ENCODE measurements at regions not wholly inside any gene's neighbourhood (a gene's known extent, or its start where the extent isn't known, plus 50 kb on each side); places are given as distances from the start of the nearest gene placed in this dataset.

DNA sequence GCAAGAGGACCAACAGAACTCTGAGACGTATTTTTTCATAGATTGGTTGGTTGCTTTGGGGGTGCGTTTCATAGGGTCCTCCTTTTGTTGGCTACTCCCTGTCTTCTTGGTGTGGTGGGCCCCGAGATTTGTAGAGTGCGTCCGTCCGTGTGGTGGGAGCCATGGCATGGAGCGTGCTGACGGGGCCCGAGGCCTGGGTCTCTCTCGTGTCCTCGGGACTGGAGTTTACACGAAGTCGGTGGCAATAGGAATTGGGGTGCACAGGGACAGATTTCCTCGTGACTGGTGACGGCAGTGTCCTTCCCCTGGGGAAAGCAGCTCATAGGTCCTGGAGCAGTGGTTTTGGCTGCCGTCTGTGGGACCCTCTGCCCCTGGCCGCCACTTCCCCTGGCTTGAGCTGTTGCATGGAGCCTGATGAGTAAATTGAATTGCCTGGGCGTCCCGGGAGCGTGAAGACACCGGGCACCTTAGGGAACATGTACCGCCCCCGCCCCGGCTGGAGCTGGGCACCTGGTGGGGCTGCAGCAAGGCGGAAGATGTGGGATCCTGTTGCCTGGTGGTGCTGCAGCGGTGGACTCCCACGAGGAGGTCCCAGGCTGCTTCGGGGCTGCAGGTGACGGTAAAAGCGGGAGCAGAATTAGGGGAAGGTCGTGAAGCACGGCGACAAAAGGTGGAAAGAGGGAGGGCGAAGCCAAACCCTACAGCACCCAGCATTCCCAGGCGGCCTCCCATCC lies 153.7 kb upstream of the ALG10B start:
- no peak for TF ChIP-seq CTCF (IDR thresholded peaks at IDR 0.05)

DNA sequence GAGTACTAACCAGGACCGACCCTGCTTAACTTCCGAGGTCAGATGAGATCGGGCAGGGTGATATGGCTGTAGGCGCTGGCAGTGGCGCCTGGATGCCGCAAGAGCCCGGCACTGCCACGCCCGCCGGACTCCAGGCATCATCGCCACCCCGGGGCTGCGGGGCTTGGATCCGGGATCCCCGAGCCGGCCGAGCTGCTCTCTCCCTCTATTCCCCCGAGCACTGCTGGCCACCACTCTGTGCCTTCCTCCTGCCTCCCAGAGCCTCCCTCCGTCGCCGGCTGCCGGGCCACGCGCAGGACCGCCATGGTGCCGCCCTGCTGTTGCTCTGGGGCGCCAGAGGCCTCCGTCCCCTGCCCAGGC lies 153.2 kb upstream of the ALG10B start:
- no peak for TF ChIP-seq CTCF (IDR thresholded peaks at IDR 0.05)

DNA sequence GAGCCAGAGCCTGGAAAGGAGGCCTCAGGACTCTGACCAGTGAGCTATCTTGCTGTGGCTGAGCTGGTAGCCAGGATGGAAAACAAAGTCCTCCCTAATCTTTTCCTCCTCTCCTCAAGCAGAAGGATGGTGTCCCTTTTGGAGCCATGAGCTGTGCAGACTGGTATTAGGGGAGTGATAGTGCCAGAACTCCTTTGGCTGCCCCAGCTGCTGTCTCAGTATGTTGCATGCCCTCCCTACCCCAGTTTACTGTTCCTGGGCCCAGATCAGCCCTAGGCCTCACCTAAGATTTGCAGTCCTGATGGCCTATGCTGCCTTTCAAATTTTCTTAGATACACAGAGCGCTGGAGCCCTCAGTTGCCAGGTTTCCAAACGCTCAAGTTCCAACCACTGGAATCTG lies 150.3 kb upstream of the ALG10B start:
- no peak for TF ChIP-seq CTCF (IDR thresholded peaks at IDR 0.05)

DNA sequence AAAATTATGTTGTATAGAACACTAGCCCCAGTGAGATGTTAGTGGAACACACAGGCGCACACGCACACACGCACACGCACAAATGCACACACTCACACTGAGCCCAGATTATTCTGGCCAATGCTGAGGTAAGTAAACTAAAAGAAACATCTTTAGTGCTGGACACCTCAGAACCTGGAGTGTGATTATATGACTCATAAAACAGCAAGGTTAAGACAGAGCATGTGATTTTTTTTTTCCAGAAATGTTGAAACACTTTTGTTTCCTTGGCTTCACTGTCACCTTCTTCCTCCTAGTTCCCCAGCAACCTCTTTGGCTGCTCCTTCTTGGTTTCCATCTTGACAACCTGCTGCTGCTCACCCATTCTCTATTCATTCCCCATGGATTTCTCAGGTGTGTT lies 141.0 kb upstream of the ALG10B start:
- no peak for TF ChIP-seq CTCF (IDR thresholded peaks at IDR 0.05)

DNA sequence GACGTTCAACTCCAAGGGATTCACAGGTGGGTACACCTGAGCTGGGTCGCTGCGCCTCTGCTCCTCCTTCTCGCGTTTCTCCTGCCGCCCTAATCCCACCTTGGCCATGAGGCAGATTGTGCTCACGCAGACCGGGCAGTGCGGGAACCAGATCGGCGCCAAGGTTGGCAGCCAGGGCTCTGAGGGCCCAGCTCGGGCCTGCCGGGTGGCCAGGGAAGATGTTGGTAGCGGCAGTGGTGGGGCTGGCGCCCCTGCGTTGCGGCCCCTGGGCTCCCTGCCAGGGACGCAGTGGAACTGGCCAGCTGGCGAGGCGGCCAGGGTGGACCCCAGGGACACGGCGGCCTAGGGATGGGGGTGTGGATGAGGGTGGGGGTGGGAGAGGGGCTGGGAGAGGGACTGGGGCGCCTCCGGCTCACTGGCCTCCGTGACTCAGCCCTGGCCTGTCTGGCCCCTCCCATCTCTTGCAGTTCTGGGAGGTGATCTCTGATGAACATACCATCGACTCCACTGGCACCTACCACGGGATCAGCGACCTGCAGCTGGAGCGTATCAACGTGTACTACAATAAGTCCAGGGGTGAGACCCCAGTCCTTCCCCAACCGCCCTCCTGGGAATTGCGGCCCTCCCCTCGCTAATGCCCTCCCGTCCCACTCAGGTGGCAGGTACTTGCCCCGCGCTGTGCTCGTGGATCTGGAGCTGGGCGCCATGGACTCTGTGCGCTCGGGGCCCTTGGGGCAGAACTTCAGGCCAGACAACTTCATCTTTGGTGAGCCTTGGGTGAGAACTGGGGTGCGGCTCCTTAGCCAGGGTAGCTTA lies 114.9 kb upstream of the ALG10B start:
- TF ChIP-seq CTCF (IDR thresholded peaks at IDR 0.05), result no peak

DNA sequence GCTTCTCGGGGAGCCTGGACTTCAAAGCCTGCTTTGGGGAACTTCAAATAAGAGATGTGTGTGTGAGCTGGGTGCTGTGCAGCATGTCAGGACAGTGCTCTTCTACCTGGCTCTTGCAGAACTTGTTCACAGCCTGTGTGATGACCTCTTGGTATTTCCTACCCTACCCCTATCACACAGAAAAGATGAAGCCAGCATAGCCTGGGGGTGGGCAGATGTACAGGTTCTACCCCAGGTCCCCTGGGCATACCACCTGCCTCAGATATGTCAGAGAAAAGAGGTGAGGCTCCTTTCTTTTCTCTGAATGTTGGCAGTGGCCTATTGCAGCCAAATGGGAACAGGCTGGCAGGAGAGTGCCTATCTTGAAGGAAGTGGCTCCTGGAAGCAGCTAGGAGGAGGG lies 111.7 kb upstream of the ALG10B start:
- no peak for TF ChIP-seq CTCF (IDR thresholded peaks at IDR 0.05)

DNA sequence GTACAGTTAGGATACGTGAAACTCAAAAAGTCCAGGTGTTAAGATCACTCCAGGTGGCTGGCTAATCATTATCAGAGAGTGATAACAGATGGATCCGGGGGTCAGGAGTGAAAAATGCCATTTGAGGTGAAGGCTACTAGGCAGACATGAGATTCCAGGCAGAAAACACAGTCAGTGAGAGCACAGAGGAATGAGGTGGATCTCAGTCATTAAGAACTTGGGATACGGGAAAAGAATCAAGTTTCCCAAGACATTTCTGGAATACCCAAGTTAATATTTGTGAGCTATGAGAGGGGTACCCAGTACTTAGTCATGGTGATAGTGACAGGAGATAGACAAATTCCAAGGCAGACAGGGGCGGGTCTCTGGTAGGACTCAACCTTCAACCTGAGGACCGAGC lies 94.6 kb upstream of the ALG10B start:
- no peak for TF ChIP-seq CTCF (IDR thresholded peaks at IDR 0.05)
